Parathyroid adenoma (tissue), 2 donors: ENCODE measurements at regions not wholly inside any gene's neighbourhood (a gene's known extent, or its start where the extent isn't known, plus 50 kb on each side); places are given as distances from the start of the nearest gene placed in this dataset.

Experiments used
- H2AFZ ChIP-seq: fragments of 300-600 bp; sonication (generic); one replicate; pipeline ENCODE4 v1.7.0; 2017; ENCODE audit warnings: antibody characterized with exemption, mild to moderate bottlenecking
- H3K27ac ChIP-seq: fragments of 300-600 bp; sonication (generic); one replicate; pipeline ENCODE4 v1.7.0; 2017
- H3K27me3 ChIP-seq: fragments of 300-600 bp; sonication (generic); one replicate; pipeline ENCODE4 v1.7.0; 2017; ENCODE audit warnings: low read length; ENCODE audit not compliant: control insufficient read depth, insufficient read depth
- H3K36me3 ChIP-seq: fragments of 300-600 bp; sonication (generic); one replicate; pipeline ENCODE4 v1.7.0; 2017; ENCODE audit warnings: low read length; ENCODE audit not compliant: control insufficient read depth, insufficient read depth
- H3K4me1 ChIP-seq: fragments of 300-600 bp; sonication (generic); one replicate; pipeline ENCODE4 v1.7.0; 2017; ENCODE audit warnings: control low read depth
- H3K4me2 ChIP-seq: fragments of 300-600 bp; sonication (generic); one replicate; pipeline ENCODE4 v1.7.0; 2017; ENCODE audit warnings: low read length
- H3K4me3 ChIP-seq: fragments of 300-600 bp; sonication (generic); one replicate; pipeline ENCODE4 v1.7.0; 2017; ENCODE audit warnings: low read depth, low read length
- H3K79me2 ChIP-seq: fragments of 300-600 bp; sonication (generic); one replicate; pipeline ENCODE4 v1.7.0; 2017; ENCODE audit warnings: control low read depth
- H3K9ac ChIP-seq: fragments of 300-600 bp; sonication (generic); one replicate; pipeline ENCODE4 v1.7.0; 2017; ENCODE audit warnings: mild to moderate bottlenecking
- H3K9me3 ChIP-seq: fragments of 300-600 bp; sonication (generic); one replicate; pipeline ENCODE4 v1.7.0; 2017; ENCODE audit warnings: low read length; ENCODE audit not compliant: control insufficient read depth
- TF ChIP-seq, protein P1 (sequence below): fragments of 300-600 bp; sonication (generic); IDR thresholded peaks from one replicate; pipeline ENCODE4 v1.7.0; 2017; ENCODE audit warnings: antibody characterized with exemption, mild to moderate bottlenecking
- donor health status: primary hyperparathyroidism.

DNA sequence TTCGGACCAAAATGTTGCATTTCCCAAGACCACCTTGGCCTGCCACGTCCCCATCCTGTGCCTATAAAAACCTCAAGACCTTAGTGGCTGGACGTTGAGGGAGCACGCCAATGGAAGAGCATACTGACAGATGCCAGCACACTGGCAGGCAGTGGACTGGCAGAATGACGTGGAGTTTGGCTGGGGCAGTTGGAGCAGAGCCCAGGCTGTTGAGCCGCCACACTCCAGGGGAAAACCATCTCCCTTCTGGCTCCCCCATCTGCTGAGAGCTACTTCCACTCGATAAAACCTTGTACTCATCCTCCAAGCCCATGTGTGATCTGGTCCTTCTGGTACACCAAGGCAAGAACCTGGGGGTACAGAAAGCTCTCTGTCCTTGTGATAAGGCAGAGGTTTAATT, 494.1 kb downstream of the CDH11 start:
- TF ChIP-seq, protein P1, sequence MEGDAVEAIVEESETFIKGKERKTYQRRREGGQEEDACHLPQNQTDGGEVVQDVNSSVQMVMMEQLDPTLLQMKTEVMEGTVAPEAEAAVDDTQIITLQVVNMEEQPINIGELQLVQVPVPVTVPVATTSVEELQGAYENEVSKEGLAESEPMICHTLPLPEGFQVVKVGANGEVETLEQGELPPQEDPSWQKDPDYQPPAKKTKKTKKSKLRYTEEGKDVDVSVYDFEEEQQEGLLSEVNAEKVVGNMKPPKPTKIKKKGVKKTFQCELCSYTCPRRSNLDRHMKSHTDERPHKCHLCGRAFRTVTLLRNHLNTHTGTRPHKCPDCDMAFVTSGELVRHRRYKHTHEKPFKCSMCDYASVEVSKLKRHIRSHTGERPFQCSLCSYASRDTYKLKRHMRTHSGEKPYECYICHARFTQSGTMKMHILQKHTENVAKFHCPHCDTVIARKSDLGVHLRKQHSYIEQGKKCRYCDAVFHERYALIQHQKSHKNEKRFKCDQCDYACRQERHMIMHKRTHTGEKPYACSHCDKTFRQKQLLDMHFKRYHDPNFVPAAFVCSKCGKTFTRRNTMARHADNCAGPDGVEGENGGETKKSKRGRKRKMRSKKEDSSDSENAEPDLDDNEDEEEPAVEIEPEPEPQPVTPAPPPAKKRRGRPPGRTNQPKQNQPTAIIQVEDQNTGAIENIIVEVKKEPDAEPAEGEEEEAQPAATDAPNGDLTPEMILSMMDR, result no peak
- H3K4me1 ChIP-seq, result no peaks in the 10 kb centered on the region
- H2AFZ ChIP-seq, result no peak overlapping the region
- no peak overlapping the region for H3K4me2 ChIP-seq
- no peak overlapping the region for H3K9ac ChIP-seq
- no peaks in the 10 kb centered on the region for H3K27me3 ChIP-seq
- H3K27ac ChIP-seq, result no peak overlapping the region
- H3K36me3 ChIP-seq, result no peaks in the 10 kb centered on the region
- no peaks in the 10 kb centered on the region for H3K79me2 ChIP-seq
- no peak overlapping the region for H3K4me3 ChIP-seq
- no peaks in the 10 kb centered on the region for H3K9me3 ChIP-seq

DNA sequence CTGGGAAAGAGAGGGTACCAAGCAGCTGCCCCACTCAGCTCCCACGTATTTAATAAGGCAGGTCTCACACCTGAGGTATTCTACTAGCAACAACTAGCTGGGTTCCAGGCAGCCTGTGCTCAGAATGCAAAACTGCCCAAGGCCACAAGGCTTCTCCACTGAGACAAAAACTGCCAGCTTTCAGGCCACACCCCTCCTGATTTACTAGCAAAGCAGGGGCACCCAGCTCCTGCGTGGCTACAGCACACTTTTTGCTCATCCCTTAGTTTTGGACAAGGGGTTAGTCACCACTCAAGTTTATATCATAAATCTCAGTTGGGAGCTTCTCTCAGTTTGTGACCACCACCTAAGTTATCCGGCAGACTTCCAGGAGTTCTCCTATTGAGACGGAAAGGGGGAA, 494.6 kb downstream of the CDH11 start:
- Histone ChIP-seq H3K4me1 (no peaks in the 10 kb centered on the region), H3K9ac (no peak overlapping the region), H3K36me3 (no peaks in the 10 kb centered on the region), H3K4me2 (no peak overlapping the region), H3K27ac (no peak overlapping the region), H3K4me3 (no peak overlapping the region), H2AFZ (no peak overlapping the region), H3K79me2 (no peaks in the 10 kb centered on the region), H3K27me3 (no peaks in the 10 kb centered on the region), H3K9me3 (no peaks in the 10 kb centered on the region)
- TF ChIP-seq, protein P1, result no peak

DNA sequence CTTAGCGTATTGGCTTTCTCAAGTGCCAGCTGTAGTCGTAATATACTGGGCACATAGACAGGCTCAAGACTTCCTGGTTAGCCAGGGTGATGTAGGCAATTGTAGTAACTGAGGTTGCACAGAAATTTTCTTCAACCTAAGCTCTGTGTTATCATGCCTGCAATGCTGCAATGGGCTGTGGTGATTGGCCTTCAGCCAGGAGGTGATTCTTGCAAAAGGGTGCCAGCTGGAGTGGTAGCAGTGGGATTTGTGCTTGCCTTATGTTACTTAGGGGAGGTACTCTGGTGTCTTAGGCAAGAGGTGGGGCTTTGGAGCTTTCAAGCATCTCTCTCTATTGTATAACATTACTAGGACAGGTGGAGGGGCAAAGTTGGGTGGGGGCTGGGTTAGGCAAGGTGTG, 495.1 kb downstream of the CDH11 start:
- H3K79me2 ChIP-seq, result no peaks in the 10 kb centered on the region
- TF ChIP-seq, protein P1, result no peak

DNA sequence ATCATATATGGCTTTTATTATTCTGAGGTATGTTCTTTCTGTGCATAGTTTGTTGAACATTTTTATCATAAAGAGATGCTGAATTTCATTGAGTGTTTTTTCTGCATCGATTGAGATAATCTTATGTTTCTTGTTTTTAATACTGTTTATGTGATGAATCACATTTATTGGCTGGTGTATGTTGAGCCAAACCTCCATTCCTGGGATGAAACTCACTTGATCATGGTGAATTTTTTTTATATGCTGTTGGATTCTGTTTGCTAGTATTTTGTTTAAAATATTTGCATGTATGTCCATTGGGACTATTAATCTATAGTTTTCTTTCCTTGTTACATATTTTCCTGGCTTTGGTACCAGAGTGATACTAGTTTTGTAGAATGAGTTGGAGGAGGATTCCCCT, 500.2 kb downstream of the CDH11 start:
- Histone ChIP-seq H3K36me3 (no peaks in the 10 kb centered on the region), H3K79me2 (no peaks in the 10 kb centered on the region), H3K4me3 (no peak overlapping the region), H3K4me1 (no peaks in the 10 kb centered on the region), H2AFZ (no peak overlapping the region), H3K4me2 (no peak overlapping the region), H3K27me3 (no peaks in the 10 kb centered on the region), H3K9ac (no peak overlapping the region), H3K9me3 (no peaks in the 10 kb centered on the region), H3K27ac (no peak overlapping the region)
- TF ChIP-seq, protein P1, result no peak

More for the DNA sequence above, 495.1 kb downstream of the CDH11 start:
- H3K36me3 ChIP-seq, result no peaks in the 10 kb centered on the region
- H3K4me3 ChIP-seq, result no peak overlapping the region
- H3K27ac ChIP-seq, result no peak overlapping the region
- H3K9ac ChIP-seq, result no peak overlapping the region
- no peak overlapping the region for H3K4me2 ChIP-seq
- H2AFZ ChIP-seq, result no peak overlapping the region
- no peaks in the 10 kb centered on the region for H3K9me3 ChIP-seq
- H3K4me1 ChIP-seq, result no peaks in the 10 kb centered on the region
- H3K27me3 ChIP-seq, result no peaks in the 10 kb centered on the region

DNA sequence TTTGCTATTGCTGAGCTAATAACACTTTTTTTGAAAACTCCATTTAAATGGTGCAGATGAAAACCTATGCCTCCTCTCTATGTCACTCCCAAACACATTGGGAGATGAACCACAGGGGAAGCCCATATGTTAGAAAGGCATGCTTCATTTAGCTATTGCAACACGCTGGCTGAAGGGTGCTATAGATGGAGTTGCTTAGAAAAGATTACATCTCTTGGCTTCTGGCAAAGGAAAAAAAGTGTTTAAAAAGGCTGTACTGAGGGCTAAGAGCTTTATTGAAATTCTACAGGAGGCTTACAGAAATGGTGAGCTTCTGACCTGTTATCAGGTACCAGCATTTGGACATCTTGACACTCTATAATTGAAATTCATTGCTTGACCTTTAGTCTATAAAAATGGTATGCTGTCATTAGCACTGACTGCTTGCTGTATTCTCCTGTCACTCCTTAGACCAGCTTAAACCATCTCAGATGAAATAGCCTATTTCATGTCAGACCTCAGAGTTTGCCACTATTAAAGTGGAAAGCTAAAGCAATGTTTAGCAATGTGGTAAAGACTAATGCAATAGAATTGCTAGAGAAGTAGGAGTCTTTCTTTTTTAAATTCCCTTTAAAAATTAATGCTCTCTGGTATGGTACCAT, 503.9 kb downstream of the CDH11 start:
- no peak overlapping the region for H3K4me2 ChIP-seq
- H3K9me3 ChIP-seq, result no peaks in the 10 kb centered on the region
- TF ChIP-seq, protein P1, result no peak
- H3K4me3 ChIP-seq, result no peak overlapping the region
- no peaks in the 10 kb centered on the region for H3K36me3 ChIP-seq
- H3K9ac ChIP-seq, result no peak overlapping the region
- H3K79me2 ChIP-seq, result no peaks in the 10 kb centered on the region
- H3K27ac ChIP-seq, result no peak overlapping the region
- H2AFZ ChIP-seq, result no peak overlapping the region
- no peaks in the 10 kb centered on the region for H3K27me3 ChIP-seq
- H3K4me1 ChIP-seq, result no peaks in the 10 kb centered on the region
